GM21515 (cell line): ENCODE measurements at regions not wholly inside any gene's neighbourhood (a gene's known extent, or its start where the extent isn't known, plus 50 kb on each side); places are given as distances from the start of the nearest gene placed in this dataset.

ENCODE experiments used
- ATAC-seq: cut with Tn5 transposase; IDR thresholded peaks from one replicate; pipeline ENCODE4 v1.9.1; 2021; ENCODE audit not compliant: unreplicated experiment

- no peak for ATAC-seq
Observed at GRCh38 chr14:84767434-84767833, 762.5 kb upstream of the FLRT2 start.

GRCh38 chr14:84770030-84770429 lies 759.9 kb upstream of the FLRT2 start:
- ATAC-seq, result no peak

DNA sequence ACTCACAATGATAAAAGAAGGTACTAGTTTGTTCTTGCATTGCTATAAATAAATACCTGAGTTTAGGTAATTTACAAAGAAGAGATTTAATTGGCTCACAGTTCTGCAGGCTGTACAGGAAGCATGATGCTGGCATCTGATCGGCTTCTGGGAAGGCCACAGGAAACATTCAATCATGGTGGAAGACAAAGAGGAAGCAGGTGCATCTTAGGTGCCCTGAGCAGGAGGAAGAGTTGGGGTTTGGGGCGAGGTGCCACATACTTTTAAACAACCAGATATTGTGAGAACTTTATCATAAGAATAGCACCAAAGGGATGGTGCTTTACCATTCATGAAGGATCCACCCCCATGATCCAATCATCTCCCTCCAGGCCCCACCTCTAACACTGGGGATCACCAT lies 752.6 kb upstream of the FLRT2 start:
- ATAC-seq, result no peak

DNA sequence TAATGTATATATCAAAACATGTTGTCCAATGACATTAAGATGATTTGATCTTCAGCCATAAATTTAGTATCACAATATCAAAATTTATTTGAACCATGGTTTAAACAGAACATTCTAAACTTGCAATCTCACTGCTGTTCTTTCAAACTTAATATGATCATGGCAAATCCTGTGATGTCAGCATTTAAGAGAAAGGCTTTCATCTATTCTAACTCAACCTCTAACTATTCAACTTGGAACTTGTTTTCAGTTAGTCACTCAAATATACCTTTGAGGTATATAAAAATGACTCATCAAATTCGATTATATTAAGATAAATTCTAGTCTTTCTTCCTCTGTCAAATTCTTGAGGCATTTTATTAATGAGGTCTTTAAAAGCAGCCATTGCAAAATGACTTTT lies 747.0 kb upstream of the FLRT2 start:
- no peak for ATAC-seq

- no peak for ATAC-seq
Observed at GRCh38 chr14:84783511-84783910, 746.4 kb upstream of the FLRT2 start.

DNA sequence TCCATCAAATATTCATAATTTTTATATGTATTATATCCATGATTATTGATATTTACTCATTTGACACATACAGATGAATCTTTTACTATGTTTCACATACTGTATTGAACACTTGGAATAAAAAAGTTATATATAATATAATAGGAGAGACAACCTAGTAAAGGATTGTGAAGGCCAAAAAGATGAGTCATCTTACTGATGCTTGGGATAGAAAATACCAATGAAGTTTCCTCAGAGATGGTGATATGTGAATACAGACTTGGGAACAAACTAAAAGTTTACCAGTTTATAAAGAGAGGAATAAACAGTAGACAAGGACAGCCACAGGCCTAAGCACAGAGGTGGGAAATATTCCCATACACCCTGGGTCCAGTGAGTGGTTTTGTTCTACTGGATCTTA lies 743.9 kb upstream of the FLRT2 start:
- ATAC-seq, result no peak

DNA sequence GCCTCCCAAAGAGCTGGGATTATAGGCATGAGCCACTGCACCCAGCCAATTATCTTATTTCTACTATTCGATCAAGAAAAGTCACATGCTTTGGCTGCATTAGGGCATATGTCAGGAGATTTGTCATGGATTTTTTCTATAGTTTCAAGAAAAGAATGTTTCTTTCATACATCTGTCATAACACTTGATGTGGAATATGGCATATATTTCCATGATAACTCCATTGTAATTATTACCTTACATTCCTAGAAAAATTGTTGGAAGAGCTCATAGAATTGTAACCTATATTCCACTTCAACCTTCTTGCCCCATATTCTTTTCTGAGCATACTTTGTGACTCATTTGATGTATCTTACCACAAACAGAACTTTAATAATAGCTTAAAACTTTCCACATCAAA lies 740.9 kb upstream of the FLRT2 start:
- no peak for ATAC-seq

- no peak for ATAC-seq
Observed at GRCh38 chr14:84792722-84793410, 737.1 kb upstream of the FLRT2 start.

DNA sequence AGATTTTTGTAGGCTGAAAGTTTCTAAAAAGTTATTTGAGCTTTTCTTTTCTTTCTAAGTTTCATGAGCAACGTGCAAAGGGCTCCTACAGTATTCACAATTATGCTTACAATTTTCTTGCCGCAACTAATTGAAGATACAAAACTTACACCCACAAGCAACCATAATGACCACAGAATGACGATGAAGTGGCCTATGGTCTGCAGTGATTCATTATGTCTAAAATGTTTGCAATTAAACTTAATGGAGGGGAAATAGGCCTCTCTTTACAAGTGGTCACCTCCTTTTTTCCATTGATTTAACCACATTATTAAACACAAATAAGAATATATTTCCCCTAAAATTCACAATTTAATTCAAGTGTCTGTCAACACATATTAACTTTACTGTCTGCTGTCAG lies 732.6 kb upstream of the FLRT2 start:
- ATAC-seq, result no peak

- no peak for ATAC-seq
Observed at GRCh38 chr14:84804468-84804867, 725.5 kb upstream of the FLRT2 start.

DNA sequence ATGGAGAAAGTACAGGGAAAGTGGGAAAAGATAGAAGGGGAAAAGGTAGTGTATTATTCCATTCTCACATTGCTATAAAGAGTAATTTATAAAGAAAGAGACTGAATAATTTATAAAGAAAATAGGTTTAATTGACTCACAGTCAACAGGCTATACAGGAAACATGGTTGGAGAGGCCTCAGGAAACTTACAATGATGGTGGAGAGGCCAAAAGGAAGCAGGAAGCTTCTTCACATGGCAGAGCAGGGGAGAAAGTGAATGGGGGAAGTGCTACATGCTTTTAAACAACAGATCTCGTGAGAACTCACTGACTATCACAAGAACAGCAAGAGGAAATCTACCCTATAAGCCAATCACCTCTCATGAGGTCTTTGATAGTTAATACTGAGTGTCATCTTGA lies 725.0 kb upstream of the FLRT2 start:
- ATAC-seq, result no peak

DNA sequence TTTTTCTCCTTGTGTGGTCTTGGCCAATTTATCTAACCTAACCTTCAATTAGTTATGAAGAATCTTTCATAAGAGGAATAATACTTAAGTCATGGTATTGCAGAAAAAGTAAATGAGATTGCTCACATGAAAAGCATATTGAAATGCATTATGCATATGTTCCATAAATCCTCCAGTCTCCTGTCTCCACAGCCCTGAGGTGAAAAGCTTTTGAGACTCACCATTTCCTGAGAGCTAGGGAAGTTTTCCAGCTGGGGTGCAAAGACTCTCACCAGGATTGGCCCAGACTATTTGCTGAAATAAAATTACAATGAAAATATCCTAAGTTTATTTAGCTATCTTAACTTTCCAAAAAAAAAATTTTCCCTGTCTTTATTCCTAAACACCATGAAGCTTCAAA lies 723.8 kb upstream of the FLRT2 start:
- no peak for ATAC-seq

- ATAC-seq, result no peak
Observed at GRCh38 chr14:84806622-84807021, 723.3 kb upstream of the FLRT2 start.

DNA sequence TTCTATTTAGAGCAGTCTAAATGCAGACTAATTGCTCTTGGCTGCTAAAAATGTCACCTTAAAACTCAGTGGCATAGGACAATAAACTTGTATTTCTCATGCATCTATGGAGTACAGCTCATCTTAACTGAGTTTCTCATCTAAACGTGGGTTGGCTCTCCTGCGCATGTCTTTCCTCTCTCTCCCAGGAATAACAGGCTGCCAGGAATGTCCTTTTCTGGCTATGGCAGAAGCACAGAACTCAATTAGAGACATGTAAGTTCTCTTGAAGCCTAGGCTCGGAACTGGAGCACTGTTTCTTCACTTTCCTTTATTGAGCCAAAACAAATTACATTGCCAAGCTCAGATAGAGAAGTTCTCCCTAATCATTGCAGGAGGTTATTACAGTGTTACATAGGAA lies 722.3 kb upstream of the FLRT2 start:
- no peak for ATAC-seq

- no peak for ATAC-seq
Observed at GRCh38 chr14:84809158-84809557, 720.8 kb upstream of the FLRT2 start.

- ATAC-seq, result no peak
Observed at GRCh38 chr14:84814391-84814790, 715.6 kb upstream of the FLRT2 start.

- ATAC-seq, result no peak
Observed at GRCh38 chr14:84819528-84819927, 710.4 kb upstream of the FLRT2 start.

GRCh38 chr14:84825481-84826251 lies 704.3 kb upstream of the FLRT2 start:
- ATAC-seq, result no peak

DNA sequence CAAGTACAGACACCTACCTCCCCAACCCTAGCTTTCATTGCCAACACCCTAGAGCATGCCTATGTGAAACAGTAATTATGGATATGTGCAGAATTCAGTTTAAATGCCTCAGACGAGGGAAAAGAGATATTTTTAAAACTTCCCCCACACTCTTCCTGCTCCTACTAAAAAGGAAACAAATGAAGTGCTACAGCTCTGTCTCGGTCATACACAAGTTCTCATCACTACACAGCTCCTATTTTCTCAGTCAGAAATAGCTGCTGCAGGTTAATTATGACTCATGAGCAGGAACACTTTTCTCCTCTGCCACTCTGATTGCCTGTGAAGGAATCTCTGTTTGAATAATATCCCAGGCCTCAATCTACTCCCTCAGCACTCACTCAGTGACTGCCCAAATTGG lies 703.6 kb upstream of the FLRT2 start:
- no peak for ATAC-seq

DNA sequence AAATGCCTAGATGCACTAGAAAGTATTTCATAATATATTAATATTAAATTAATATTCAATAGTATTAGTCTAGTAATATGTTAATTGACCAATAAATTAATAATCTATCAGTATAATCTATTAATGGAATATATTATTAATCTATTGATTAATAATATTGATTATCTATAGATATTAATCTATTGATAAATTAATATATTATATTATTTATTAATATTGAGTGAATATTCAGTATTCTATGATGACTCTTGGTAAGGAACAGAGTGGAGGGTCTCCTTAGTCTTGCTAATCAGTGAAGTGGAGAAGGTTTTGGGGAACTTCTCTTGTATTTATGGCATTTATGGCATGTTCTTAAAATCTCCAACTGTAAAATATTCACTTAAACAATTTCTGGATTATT lies 679.3 kb upstream of the FLRT2 start:
- no peak for ATAC-seq

GRCh38 chr14:84856751-84857534 lies 673.0 kb upstream of the FLRT2 start:
- ATAC-seq, result no peak

- ATAC-seq, result no peak
Observed at GRCh38 chr14:84857571-84857970, 672.4 kb upstream of the FLRT2 start.
